Neural progenitor cell (in vitro differentiated cells): ENCODE measurements at regions not wholly inside any gene's neighbourhood (a gene's known extent, or its start where the extent isn't known, plus 50 kb on each side); places are given as distances from the start of the nearest gene placed in this dataset.

Experiments used
- DNase-seq: peaks from one replicate; pipeline ENCODE4 v3.0.0-alpha.2; 2016; ENCODE audit warnings: low spot score
- H2AFZ ChIP-seq: fragments of 200-600 bp; sonication (generic); replicated peaks from 2 replicates; pipeline ENCODE4 v1.6.1; 2016; ENCODE audit warnings: antibody characterized with exemption
- H3F3A ChIP-seq: fragments of 200-600 bp; sonication (generic); 2 replicates; pipeline ENCODE4 v1.6.1; 2016; ENCODE audit warnings: antibody characterized with exemption, low read depth
- H3K27ac ChIP-seq: fragments of 200-600 bp; sonication (generic); 2 replicates; pipeline ENCODE4 v1.5.1; 2016; ENCODE audit warnings: mild to moderate bottlenecking
- H3K27me3 ChIP-seq: fragments of 200-600 bp; sonication (generic); 2 replicates; pipeline ENCODE4 v1.6.1; 2016; ENCODE audit warnings: mild to moderate bottlenecking, moderate library complexity
- H3K36me3 ChIP-seq: fragments of 200-600 bp; sonication (generic); 2 replicates; pipeline ENCODE4 v1.5.1; 2016
- H3K4me1 ChIP-seq: fragments of 200-600 bp; sonication (generic); 2 replicates; pipeline ENCODE4 v1.6.1; 2016; ENCODE audit warnings: mixed run types
- H3K4me2 ChIP-seq: fragments of 200-600 bp; sonication (generic); 2 replicates; pipeline ENCODE4 v1.6.1; 2016
- H3K4me3 ChIP-seq: fragments of 200-600 bp; sonication (generic); 2 replicates; pipeline ENCODE4 v1.5.1; 2016
- H3K79me2 ChIP-seq: fragments of 200-600 bp; sonication (generic); 2 replicates; pipeline ENCODE4 v1.6.1; 2016; ENCODE audit warnings: low read depth
- H3K9ac ChIP-seq: fragments of 200-600 bp; sonication (generic); 2 replicates; pipeline ENCODE4 v1.6.1; 2016
- H3K9me3 ChIP-seq: fragments of 200-600 bp; sonication (generic); 2 replicates; pipeline ENCODE4 v1.5.1; 2016; ENCODE audit warnings: low read depth
- H4K20me1 ChIP-seq: fragments of 200-600 bp; sonication (generic); 2 replicates; pipeline ENCODE4 v1.6.1; 2016; ENCODE audit warnings: low read depth
- H3K27ac Mint-ChIP-seq: 3 replicates; pipeline ENCODE4 v1.8.0; 2021; ENCODE audit warnings: mixed read lengths
- H3K27me3 Mint-ChIP-seq: 2 replicates; pipeline ENCODE4 v1.8.0; 2022; ENCODE audit warnings: low read depth, mild to moderate bottlenecking, inconsistent platforms, moderate library complexity, mixed read lengths; ENCODE audit not compliant: insufficient read depth
- H3K36me3 Mint-ChIP-seq: 3 replicates; pipeline ENCODE4 v1.8.0; 2021; ENCODE audit warnings: mixed read lengths
- H3K4me1 Mint-ChIP-seq: 3 replicates; pipeline ENCODE4 v1.8.0; 2021; ENCODE audit warnings: mixed read lengths
- H3K4me3 Mint-ChIP-seq: 3 replicates; pipeline ENCODE4 v1.8.0; 2021; ENCODE audit warnings: mild to moderate bottlenecking, moderate library complexity, mixed read lengths
- H3K9me3 Mint-ChIP-seq: 3 replicates; pipeline ENCODE4 v1.8.0; 2020; ENCODE audit warnings: mixed read lengths
- CTCF ChIP-seq: fragments of 200-600 bp; sonication (generic); IDR thresholded peaks from 2 replicates; pipeline ENCODE4 v1.5.1; 2017; ENCODE audit warnings: antibody characterized with exemption, mild to moderate bottlenecking
- EZH2 ChIP-seq: fragments of 200-600 bp; sonication (generic); IDR thresholded peaks from 2 replicates; pipeline ENCODE4 v1.6.1; 2017; ENCODE audit warnings: antibody characterized with exemption, mild to moderate bottlenecking, moderate library complexity
- EZH2phosphoT487 ChIP-seq: fragments of 200-600 bp; sonication (generic); IDR thresholded peaks from 2 replicates; pipeline ENCODE4 v1.6.1; 2017; ENCODE audit warnings: antibody characterized with exemption

GRCh38 chr13:83219832-83220231 is 662.4 kb downstream of the SLITRK1 start:
- H3K9me3 Mint-ChIP-seq = no peaks in the 10 kb centered on the region
- no peaks in the 10 kb centered on the region for H4K20me1 ChIP-seq
- no peaks in the 10 kb centered on the region for H3K27me3 Mint-ChIP-seq

GRCh38 chr13:83216479-83217245 is 665.6 kb downstream of the SLITRK1 start:
- H3K36me3 ChIP-seq = no peaks in the 10 kb centered on the region
- no peaks in the 10 kb centered on the region for H3K79me2 ChIP-seq
- H3K4me3 ChIP-seq = no peak overlapping the region
- H3K4me3 Mint-ChIP-seq = no peak overlapping the region
- no peaks in the 10 kb centered on the region for H3K9me3 ChIP-seq
- H3K27me3 Mint-ChIP-seq = no peaks in the 10 kb centered on the region
- H3K27ac Mint-ChIP-seq = no peak overlapping the region
- no peaks in the 10 kb centered on the region for H3K36me3 Mint-ChIP-seq
- no peak for TF ChIP-seq EZH2
- no peak for TF ChIP-seq CTCF
- TF ChIP-seq EZH2phosphoT487 = no peak
- H3K27ac ChIP-seq = no peak overlapping the region
- H2AFZ ChIP-seq = no peak overlapping the region
- H4K20me1 ChIP-seq = no peaks in the 10 kb centered on the region
- H3K27me3 ChIP-seq = no peaks in the 10 kb centered on the region
- no peaks in the 10 kb centered on the region for H3F3A ChIP-seq
- H3K4me1 ChIP-seq = no peaks in the 10 kb centered on the region
- H3K9ac ChIP-seq = no peak overlapping the region
- DNase-seq = no peak
- no peaks in the 10 kb centered on the region for H3K4me1 Mint-ChIP-seq
- H3K9me3 Mint-ChIP-seq = peaks cover under 1% of the 10 kb centered on the region
- no peak overlapping the region for H3K4me2 ChIP-seq

More at GRCh38 chr13:83219832-83220231, 662.4 kb downstream of the SLITRK1 start:
- Histone ChIP-seq H3K36me3 (no peaks in the 10 kb centered on the region), H3K79me2 (no peaks in the 10 kb centered on the region), H3K4me1 (no peaks in the 10 kb centered on the region), H3K27ac (no peak overlapping the region), H3K27me3 (no peaks in the 10 kb centered on the region), H2AFZ (no peak overlapping the region), H3K9me3 (no peaks in the 10 kb centered on the region), H3K4me2 (no peak overlapping the region), H3K4me3 (no peak overlapping the region), H3K9ac (no peak overlapping the region), H3F3A (no peaks in the 10 kb centered on the region)
- no peak overlapping the region for H3K27ac Mint-ChIP-seq
- H3K4me3 Mint-ChIP-seq = no peak overlapping the region
- TF ChIP-seq EZH2phosphoT487 = no peak
- no peak for TF ChIP-seq CTCF
- no peaks in the 10 kb centered on the region for H3K4me1 Mint-ChIP-seq
- no peak for DNase-seq
- no peaks in the 10 kb centered on the region for H3K36me3 Mint-ChIP-seq

- no peaks in the 10 kb centered on the region for H3K36me3 Mint-ChIP-seq
- H3K9me3 Mint-ChIP-seq = peaks cover 7% of the 10 kb centered on the region
- H3K4me1 Mint-ChIP-seq = no peaks in the 10 kb centered on the region
- Histone ChIP-seq H4K20me1 (no peaks in the 10 kb centered on the region), H3K9ac (no peak overlapping the region), H3K4me1 (no peaks in the 10 kb centered on the region), H3K4me2 (no peak overlapping the region), H3K79me2 (no peaks in the 10 kb centered on the region), H3F3A (no peaks in the 10 kb centered on the region), H3K27ac (no peak overlapping the region), H2AFZ (no peak overlapping the region), H3K4me3 (no peak overlapping the region), H3K27me3 (no peaks in the 10 kb centered on the region), H3K36me3 (no peaks in the 10 kb centered on the region), H3K9me3 (no peaks in the 10 kb centered on the region)
- H3K27me3 Mint-ChIP-seq = no peaks in the 10 kb centered on the region
- H3K27ac Mint-ChIP-seq = no peak overlapping the region
- TF ChIP-seq EZH2 = no peak
- no peak for TF ChIP-seq CTCF
- no peak for TF ChIP-seq EZH2phosphoT487
- no peak for DNase-seq
- no peak overlapping the region for H3K4me3 Mint-ChIP-seq
Measured at GRCh38 chr13:83215627-83216026, 666.6 kb downstream of the SLITRK1 start.
